ENCODE measurements at regions not wholly inside any gene's neighbourhood (a gene's known extent, or its start where the extent isn't known, plus 50 kb on each side); places are given as distances from the start of the nearest gene placed in this dataset.

DNA sequence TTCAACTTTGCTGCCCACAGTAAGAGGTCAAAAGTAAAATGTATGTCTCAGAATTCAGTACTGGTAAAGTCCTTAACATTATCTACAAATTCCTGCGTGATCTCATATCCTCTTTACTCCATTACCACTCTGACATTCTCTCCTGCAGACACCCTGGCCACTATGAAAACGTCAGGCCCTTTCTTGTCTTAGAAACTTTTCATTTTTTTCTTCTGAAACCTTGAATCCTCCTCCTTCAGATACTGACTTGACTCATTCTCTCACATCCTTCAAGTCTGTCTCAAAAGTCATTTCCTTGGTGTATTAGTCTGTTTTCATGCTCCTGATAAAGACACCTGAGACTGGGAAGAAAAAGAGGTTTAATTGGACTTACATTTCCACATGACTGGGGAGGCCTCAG, 262.3 kb downstream of the POU4F1 start:
- TF ChIP-seq EZH2 (IDR thresholded peaks at IDR 0.05) = no peak
- TF ChIP-seq FOXP2 (optimal IDR thresholded peaks at IDR 0.05; ENCODE audit: control extremely low read depth, extremely low read length, insufficient read depth) = no peak
